ENCODE measurements at regions not wholly inside any gene's neighbourhood (a gene's known extent, or its start where the extent isn't known, plus 50 kb on each side); places are given as distances from the start of the nearest gene placed in this dataset.
"Not testable (repeated sequence)": the region's sequence is repeated elsewhere in the genome, so short reads cannot be mapped to it uniquely, and the experiment has no call there.

GRCh38 chr6:81256223-81256622 lies 496.3 kb downstream of the TENT5A start:
- TF ChIP-seq, protein P1, sequence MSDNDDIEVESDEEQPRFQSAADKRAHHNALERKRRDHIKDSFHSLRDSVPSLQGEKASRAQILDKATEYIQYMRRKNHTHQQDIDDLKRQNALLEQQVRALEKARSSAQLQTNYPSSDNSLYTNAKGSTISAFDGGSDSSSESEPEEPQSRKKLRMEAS (IDR thresholded peaks at IDR 0.05; ENCODE audit: low read depth, low read length): not testable (repeated sequence)
- TF ChIP-seq, protein P2, sequence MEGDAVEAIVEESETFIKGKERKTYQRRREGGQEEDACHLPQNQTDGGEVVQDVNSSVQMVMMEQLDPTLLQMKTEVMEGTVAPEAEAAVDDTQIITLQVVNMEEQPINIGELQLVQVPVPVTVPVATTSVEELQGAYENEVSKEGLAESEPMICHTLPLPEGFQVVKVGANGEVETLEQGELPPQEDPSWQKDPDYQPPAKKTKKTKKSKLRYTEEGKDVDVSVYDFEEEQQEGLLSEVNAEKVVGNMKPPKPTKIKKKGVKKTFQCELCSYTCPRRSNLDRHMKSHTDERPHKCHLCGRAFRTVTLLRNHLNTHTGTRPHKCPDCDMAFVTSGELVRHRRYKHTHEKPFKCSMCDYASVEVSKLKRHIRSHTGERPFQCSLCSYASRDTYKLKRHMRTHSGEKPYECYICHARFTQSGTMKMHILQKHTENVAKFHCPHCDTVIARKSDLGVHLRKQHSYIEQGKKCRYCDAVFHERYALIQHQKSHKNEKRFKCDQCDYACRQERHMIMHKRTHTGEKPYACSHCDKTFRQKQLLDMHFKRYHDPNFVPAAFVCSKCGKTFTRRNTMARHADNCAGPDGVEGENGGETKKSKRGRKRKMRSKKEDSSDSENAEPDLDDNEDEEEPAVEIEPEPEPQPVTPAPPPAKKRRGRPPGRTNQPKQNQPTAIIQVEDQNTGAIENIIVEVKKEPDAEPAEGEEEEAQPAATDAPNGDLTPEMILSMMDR (IDR thresholded peaks at IDR 0.05; ENCODE audit: low read depth, low read length): not testable (repeated sequence)
- not testable (repeated sequence) for TF ChIP-seq POLR2A (IDR thresholded peaks at IDR 0.05; ENCODE audit: extremely low read depth, insufficient read length)

All from NB4 (cell line).